Activated CD4-positive, CD25-positive, alpha-beta regulatory T cell treated with anti-CD3 and anti-CD28 coated beads, Interleukin-2, amount 50 U/mL, for 72 hours (primary cell): ENCODE measurements at regions not wholly inside any gene's neighbourhood (a gene's known extent, or its start where the extent isn't known, plus 50 kb on each side); places are given as distances from the start of the nearest gene placed in this dataset.

Experiments
- DNase-seq: peaks from one replicate; pipeline ENCODE4 v3.0.0; 2021

- DNase-seq: no peak
Measured at GRCh38 chr13:50104493-50104892, 89.2 kb downstream of the KCNRG start.

- no peak for DNase-seq
Measured at GRCh38 chr13:50106559-50106958, 91.3 kb downstream of the KCNRG start.

- no peak for DNase-seq
Measured at GRCh38 chr13:50107205-50107604, 92.0 kb downstream of the KCNRG start.

- no peak for DNase-seq
Measured at GRCh38 chr13:50114961-50115360, 99.7 kb downstream of the KCNRG start.

DNA sequence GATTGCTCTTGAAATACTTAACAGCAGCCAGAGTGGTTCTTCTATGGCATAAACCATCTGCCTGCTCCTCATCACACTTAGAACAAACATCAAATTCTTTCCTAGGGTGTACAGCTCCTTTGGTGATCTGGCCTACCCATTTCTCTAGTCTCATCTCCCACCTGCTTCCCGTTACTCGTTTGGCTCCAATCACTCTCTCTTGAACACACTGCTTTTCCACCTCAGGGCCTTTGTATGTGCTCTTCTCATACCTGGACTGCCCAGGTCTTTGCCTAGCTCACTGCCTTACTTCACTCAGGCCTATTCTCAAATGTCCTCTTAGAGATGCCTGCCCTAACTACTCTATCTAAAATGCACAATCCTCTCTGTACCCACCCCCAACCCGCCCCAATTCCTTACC, 100.5 kb downstream of the KCNRG start:
- no peak for DNase-seq

- DNase-seq: no peak
Measured at GRCh38 chr13:50116430-50116973, 101.3 kb downstream of the KCNRG start.

DNA sequence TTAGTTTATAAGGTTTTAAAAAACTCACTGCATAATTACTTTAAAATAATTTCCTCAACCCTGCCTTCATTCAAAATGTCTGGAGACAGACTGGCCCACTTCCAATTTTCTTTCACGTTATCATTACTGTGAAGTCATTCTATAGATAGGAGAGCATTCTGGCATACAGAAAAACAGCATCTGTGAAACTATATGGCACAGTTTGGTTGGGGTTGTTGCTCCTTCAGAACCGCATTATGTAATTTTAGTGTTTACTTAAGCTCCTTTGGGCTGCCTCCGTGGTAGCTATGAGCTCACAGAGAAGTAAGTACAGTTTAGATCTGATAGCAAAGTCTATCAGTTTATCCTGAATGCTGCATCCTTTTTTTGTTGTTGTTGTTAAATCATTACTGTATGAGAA, 104.3 kb downstream of the KCNRG start:
- DNase-seq: no peak

DNA sequence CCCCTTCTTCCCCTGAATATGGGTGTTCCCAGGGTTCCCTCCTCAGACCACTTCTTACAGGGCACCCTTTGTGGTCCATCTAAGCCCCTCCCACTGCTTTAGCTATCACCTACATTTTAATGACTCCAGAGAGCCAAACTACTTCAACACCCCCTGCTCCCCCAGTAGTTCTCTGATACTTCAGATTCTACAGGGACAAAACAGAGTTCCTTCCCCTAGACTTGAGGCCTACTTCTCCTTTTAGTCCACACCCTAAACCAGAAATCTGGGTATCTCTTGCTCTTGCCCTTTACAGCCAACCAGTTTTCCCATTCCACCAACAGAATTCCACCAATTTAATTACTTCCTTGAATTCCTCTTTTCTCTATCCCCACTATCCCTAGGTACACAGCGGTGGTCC, 107.2 kb downstream of the KCNRG start:
- no peak for DNase-seq

DNA sequence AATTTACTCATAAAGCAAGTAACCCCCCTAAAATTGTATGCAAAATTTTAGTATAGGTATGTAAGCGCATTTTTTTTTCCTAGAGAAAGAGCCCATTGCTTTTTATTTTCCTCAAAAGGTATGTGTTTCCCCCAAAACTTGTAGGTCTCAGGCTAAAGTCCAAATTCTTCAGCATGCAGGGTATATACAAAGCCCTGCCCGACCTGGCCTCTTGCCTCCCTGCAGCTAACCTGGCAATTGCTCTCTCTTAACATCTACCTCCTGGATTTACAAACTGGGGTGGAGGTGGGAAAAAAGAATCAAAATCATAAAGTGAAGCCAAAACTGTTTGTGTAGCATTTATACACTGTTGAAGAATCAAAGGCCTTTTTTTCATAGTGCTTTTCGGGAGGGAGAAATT, 107.8 kb downstream of the KCNRG start:
- DNase-seq: no peak

- DNase-seq: no peak
Measured at GRCh38 chr13:50123515-50123861, 108.2 kb downstream of the KCNRG start.

DNA sequence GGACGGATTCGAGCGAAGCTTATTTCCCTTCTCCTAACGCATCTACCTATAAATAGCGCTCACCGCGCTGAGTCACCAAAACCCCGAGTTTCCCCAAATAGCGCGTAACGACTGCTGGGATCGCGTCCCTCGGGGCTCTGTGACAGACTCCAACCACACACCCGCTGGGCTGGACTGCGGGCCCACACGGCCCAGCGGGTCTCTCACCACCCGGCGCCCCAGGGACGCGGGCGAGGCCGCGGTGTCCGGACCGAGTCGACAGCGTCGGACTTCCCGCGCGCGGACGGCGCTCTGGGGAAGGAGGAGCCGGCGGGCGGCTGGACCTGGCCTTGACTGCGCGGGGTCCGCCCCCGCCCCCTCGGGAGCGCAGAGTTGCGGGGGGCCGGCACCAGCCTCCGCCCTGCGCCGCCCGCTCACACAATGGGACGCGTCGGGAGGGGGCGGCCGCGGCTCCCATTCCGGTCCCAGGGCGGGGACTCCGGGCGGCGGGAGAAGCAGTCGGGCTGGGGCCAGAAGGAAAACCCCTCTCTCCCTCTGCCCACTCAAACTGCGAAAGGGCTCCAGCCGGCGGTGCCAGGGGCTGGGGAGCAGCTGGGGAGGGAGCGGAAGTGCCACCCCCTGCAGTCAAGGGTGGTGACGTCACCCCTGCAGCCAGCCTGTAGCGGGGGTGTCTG, 108.8 kb downstream of the KCNRG start:
- DNase-seq: peak; percentile 87

DNA sequence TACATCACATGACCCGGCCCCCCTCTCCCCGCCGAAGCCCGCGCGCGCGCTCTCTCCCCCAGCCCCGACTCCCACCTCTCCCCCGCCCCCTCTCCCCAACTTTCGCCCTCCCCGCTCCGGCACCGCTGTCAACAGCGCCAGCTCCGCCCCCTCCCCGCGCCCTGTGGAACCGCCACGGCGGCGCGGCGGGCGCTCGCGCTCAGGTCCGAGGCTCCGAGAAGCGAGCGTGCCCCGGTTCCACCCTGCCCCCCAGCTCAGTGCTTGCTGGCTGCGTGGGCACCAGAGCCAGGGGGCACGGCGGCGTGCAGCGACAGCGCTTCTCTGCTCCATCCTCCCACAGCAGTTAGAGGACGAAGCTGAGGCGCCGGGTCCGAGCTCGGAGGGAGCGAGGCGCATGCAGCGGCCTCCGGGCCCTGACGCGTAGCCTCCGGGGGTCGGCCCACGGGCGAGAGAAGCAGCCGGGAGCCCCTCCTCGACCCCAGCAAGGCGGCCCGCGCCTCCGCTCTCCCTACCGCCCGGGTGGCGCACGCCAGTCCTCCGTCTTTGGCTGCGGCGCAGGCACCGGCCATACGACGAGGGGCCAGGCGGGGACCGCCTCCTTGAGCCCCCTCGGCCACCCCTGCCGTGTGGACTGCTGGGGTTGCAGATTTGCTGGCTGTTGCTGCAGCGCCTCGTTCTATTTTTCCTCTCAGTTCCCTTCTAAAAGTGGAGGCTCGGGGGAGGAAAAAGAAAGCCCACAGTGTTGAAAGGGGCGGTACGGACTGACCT, 109.5 kb downstream of the KCNRG start:
- no peak for DNase-seq

DNA sequence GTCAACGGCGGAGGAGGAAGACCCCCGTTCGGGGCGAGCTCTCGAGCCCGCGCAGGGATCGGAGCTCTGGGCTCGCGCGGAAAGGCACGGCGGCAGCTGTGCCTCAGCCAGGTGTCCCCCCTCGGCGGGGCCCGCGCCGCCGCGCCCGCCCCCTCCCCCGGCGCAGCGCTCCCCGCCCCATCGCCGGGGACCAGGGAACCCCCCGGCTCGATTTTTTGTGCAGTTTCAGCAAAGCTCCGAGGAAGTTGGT, 110.0 kb downstream of the KCNRG start:
- DNase-seq: peak; percentile 63

- peak; percentile 76 for DNase-seq
Measured at GRCh38 chr13:50125554-50126262, 110.5 kb downstream of the KCNRG start.

- no peak for DNase-seq
Measured at GRCh38 chr13:50126263-50126992, 111.2 kb downstream of the KCNRG start.

- DNase-seq: peak; percentile 48
Measured at GRCh38 chr13:50126993-50127725, 111.9 kb downstream of the KCNRG start.

GRCh38 chr13:50127726-50128291, 112.6 kb downstream of the KCNRG start:
- DNase-seq: no peak

DNA sequence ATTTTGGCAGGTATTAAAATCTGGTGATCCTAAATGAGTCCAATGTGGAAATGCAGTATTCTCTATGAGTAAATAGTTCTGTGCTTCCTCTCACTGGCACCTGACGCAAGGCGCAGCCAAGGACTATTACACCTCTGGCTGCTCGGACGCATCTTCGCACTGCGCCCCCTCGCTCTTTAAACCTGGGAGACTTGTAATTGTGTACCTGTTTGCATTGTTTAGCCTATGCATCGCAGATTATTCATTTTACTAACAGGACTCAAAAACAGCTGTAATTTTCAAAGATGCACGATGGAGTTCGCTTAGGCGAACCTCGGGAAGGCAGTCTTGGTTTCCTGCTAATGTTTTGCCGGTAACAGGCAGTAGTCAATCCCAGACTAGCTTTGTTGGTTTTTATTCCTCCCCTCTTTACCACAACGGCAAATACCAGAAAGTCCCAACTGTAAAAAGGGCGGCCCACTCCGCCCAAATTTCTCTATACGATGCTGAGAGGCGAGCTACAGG, 113.2 kb downstream of the KCNRG start:
- DNase-seq: no peak

DNA sequence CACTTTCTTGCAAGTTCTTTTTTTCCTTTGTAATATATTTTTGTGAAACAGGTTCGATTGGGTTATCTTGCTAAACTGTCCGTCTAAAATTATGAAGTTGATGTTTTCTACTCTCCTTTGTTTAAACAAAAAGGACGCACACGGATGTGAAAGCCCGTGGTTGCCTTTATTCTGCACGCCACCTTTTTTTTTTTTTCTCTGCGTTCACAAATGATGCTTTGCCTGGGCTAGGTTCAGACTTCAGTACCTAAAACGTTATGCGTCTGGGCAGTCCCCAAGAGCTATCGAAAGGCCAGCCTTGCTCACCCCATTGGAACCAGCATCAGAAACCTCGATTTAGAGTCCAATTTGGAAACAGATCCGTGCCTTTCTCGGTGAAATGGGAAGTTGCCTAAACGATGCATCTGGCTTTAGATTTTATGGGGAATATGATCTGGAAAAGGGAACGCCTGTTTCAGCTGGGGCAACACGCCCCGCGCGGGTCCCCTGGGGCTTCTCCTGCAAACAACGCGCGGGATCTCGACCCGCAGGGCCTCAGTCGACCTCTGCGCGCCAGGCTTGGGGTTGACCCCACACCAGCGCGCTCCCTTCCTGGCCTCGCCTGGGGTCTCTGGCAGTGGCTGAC, 113.9 kb downstream of the KCNRG start:
- DNase-seq: no peak

- no peak for DNase-seq
Measured at GRCh38 chr13:50129706-50130122, 114.5 kb downstream of the KCNRG start.

DNA sequence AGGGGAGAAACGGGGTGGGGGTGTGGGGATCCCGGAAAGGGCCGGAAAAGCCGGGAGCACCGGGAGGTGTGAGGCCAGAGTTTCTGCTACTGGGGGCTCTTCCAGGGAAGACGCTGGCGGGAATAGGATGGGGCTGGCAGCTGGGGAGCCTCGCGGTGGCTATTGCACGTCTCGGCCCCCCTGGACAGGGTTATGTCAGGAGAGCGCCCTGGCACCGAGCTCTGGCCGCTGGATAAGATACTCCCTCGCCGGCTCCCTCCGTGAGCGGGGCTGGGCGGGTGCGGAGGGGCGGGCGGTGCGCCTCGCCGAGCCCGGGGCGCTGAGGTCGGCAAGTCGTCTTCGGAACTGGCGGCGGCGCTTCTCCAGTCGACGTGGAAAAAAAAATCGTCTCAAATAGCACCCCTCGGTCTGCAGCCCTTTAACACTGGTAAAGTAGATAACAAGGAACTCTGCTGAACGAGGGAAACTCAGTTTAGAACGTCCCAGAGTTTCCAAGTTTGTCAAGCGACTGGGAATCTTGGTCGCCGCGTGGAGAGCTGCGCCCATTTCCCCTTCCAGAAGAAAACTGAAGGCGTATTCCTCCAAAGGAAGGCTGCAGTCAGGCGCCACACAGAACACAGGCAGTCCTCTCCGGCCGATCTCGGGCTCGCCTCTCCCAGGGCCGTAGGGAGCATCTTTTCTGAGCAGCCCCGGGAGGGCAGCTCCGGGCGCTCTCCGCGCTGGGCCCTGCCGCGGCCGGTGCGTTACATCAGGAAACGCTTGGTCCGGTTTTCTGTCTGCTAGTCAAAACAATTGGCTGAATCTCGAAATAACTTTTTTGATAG, 115.1 kb downstream of the KCNRG start:
- peak; percentile 51 for DNase-seq
